ENCODE measurements at regions not wholly inside any gene's neighbourhood (a gene's known extent, or its start where the extent isn't known, plus 50 kb on each side); places are given as distances from the start of the nearest gene placed in this dataset.

DNA sequence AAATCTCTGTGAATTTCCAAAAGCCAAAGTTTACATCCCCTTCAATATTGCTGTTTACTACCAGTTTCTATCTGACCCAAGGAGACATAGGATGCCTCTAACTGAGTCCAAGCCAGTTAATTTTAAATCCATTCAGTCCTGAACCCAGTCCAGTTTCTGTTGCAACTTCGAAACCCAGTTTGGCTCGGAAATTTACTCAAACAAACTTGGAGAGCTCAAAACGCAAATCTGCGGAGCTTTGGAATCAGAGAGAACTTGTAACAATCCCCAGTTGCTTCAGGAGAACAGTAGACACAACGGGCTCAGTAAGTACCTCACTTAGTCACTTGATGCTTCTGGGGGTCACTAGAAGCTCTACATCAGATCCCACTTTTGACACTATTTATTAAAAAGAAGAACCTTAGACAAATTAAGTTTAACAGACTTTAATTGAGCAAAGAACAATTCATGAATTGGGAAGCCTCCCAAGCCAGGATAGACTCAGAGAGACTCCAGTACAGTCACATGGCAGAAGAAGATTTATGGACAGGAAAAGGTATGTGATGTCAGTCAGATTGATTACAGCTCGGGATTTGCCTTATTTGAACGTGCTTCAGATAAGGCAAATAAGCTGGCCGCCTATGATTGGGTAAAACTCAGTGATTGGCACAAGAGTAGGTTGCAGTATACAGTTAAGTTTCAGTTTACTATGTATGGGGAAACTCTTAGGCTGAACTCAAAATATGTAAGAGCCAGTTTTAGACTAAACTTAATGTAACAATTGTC, 118.0 kb downstream of the RFPL4B start:
- TF ChIP-seq CTCF (IDR thresholded peaks at IDR 0.05) (no peak), POLR2AphosphoS5 (IDR thresholded peaks at IDR 0.05) (no peak), POLR2A (IDR thresholded peaks at IDR 0.05) (no peak), EP300 (IDR thresholded peaks at IDR 0.05) (no peak)
